ENCODE measurements at regions not wholly inside any gene's neighbourhood (a gene's known extent, or its start where the extent isn't known, plus 50 kb on each side); places are given as distances from the start of the nearest gene placed in this dataset.
"Not testable (repeated sequence)": the region's sequence is repeated elsewhere in the genome, so short reads cannot be mapped to it uniquely, and the experiment has no call there.

DNA sequence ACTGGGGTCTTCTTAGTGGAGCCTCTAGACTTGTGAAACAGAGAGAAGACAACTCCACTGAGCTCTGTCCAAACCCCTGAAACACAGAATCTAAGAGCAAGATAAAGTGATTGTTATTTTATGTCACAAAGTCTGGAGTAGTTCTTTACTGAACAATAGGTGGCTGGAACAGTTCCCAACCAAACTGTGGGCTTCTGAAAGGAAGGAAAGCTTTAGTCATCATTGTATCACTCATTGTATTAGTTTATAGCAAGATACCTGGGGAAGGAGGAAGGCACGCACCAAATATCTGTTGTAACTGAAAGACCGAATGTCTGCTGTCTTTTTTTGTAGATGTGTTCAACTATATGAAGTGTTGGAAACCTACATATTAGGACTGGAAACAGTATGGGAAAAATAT is 284.9 kb upstream of the TBX18 start:
- H3K27me3 ChIP-seq (ENCODE audit: control insufficient read depth in 3 of 3, insufficient read depth in 3 of 3, low read length in 2 of 3), result no peaks in the 10 kb centered on the region
- ATAC-seq (ENCODE audit: insufficient read depth, low FRiP score) (no peak), DNase-seq (no peak)
- H3K27ac ChIP-seq (ENCODE audit: low read depth in 1 of 2, low read length in 1 of 2), result no peak overlapping the region
- no peak overlapping the region for H3K4me3 ChIP-seq
- 79 to 96% methylated on average over 2 of the region's 2 CpGs for WGBS, 2 donors
- no peaks in the 10 kb centered on the region for H3K4me1 ChIP-seq (ENCODE audit: control insufficient read depth in 5 of 5, insufficient read depth in 5 of 5, low read length in 5 of 5)
- no peaks in the 10 kb centered on the region for H3K36me3 ChIP-seq (ENCODE audit: control insufficient read depth in 4 of 4, insufficient read depth in 4 of 4, low read length in 4 of 4)
- TF ChIP-seq CTCF (IDR thresholded peaks at IDR 0.05; ENCODE audit: control extremely low read depth, extremely low read depth), result no peak
- peaks cover 0 to 3% (median 0%) of the 10 kb centered on the region in 4 donors for H3K9me3 ChIP-seq (ENCODE audit: control insufficient read depth in 4 of 4, insufficient read depth in 3 of 4, low read length in 3 of 4)
- H3K9ac ChIP-seq (ENCODE audit: insufficient read depth in 1 of 2, low read length in 2 of 2), result no peak overlapping the region

GRCh38 chr6:85047818-85048217 is 283.4 kb upstream of the TBX18 start:
- WGBS, 2 donors, result 69 to 82% methylated on average over 2 of the region's 2 CpGs
- no peaks in the 10 kb centered on the region for H3K27me3 ChIP-seq (ENCODE audit: control insufficient read depth in 3 of 3, insufficient read depth in 3 of 3, low read length in 2 of 3)
- no peaks in the 10 kb centered on the region for H3K36me3 ChIP-seq (ENCODE audit: control insufficient read depth in 4 of 4, insufficient read depth in 4 of 4, low read length in 4 of 4)
- H3K4me3 ChIP-seq, result no peak overlapping the region
- no peaks in the 10 kb centered on the region for H3K4me1 ChIP-seq (ENCODE audit: control insufficient read depth in 5 of 5, insufficient read depth in 5 of 5, low read length in 5 of 5)
- ATAC-seq (ENCODE audit: insufficient read depth, low FRiP score) (no peak), DNase-seq (no peak)
- H3K9me3 ChIP-seq (ENCODE audit: control insufficient read depth in 4 of 4, insufficient read depth in 3 of 4, low read length in 3 of 4), result peaks cover 0 to 3% (median 0%) of the 10 kb centered on the region in 4 donors
- H3K9ac ChIP-seq (ENCODE audit: insufficient read depth in 1 of 2, low read length in 2 of 2), result no peak overlapping the region
- no peak for TF ChIP-seq CTCF (IDR thresholded peaks at IDR 0.05; ENCODE audit: control extremely low read depth, extremely low read depth)
- no peak overlapping the region for H3K27ac ChIP-seq (ENCODE audit: low read depth in 1 of 2, low read length in 1 of 2)

DNA sequence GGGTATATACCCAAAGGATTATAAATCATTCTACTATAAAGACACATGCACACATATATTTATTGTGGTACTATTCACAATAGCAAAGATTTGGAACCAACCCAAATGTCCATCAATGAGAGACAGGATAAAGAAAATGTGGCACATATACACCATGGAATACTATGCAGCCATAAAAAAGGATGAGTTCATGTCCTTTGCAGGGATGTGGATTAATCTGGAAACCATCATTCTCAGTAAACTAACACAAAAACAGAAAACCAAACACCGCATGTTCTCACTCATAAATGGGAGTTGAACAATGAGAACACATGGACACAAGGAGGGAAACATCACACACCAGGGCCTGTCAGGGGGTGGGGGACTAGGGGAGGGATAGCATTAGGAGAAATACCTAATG is 281.4 kb upstream of the TBX18 start:
- 93 to 100% methylated on average over 1 of the region's 1 CpG for WGBS, 2 donors
- not testable (repeated sequence) for DNase-seq

GRCh38 chr6:85044361-85044760 is 280.0 kb upstream of the TBX18 start:
- DNase-seq, result no peak
- WGBS, 2 donors, result 56 to 69% methylated on average over 2 of the region's 2 CpGs
- ATAC-seq (ENCODE audit: insufficient read depth, low FRiP score), result no peak
- Histone ChIP-seq H3K9ac (ENCODE audit: insufficient read depth in 1 of 2, low read length in 2 of 2) (no peak overlapping the region), H3K27ac (ENCODE audit: low read depth in 1 of 2, low read length in 1 of 2) (no peak overlapping the region), H3K27me3 (ENCODE audit: control insufficient read depth in 3 of 3, insufficient read depth in 3 of 3, low read length in 2 of 3) (no peaks in the 10 kb centered on the region), H3K36me3 (ENCODE audit: control insufficient read depth in 4 of 4, insufficient read depth in 4 of 4, low read length in 4 of 4) (no peaks in the 10 kb centered on the region), H3K4me1 (ENCODE audit: control insufficient read depth in 5 of 5, insufficient read depth in 5 of 5, low read length in 5 of 5) (no peaks in the 10 kb centered on the region), H3K4me3 (no peak overlapping the region), H3K9me3 (ENCODE audit: control insufficient read depth in 4 of 4, insufficient read depth in 3 of 4, low read length in 3 of 4) (peaks cover 0 to 3% (median 0%) of the 10 kb centered on the region in 4 donors)
- no peak for TF ChIP-seq CTCF (IDR thresholded peaks at IDR 0.05; ENCODE audit: control extremely low read depth, extremely low read depth)

More for the DNA sequence above, 281.4 kb upstream of the TBX18 start:
- H3K4me3 ChIP-seq; ATAC-seq (ENCODE audit: insufficient read depth, low FRiP score); H3K9ac ChIP-seq (ENCODE audit: insufficient read depth in 1 of 2, low read length in 2 of 2); H3K27ac ChIP-seq (ENCODE audit: low read depth in 1 of 2, low read length in 1 of 2); H3K36me3 ChIP-seq (ENCODE audit: control insufficient read depth in 4 of 4, insufficient read depth in 4 of 4, low read length in 4 of 4); H3K4me1 ChIP-seq (ENCODE audit: control insufficient read depth in 5 of 5, insufficient read depth in 5 of 5, low read length in 5 of 5); H3K9me3 ChIP-seq (ENCODE audit: control insufficient read depth in 4 of 4, insufficient read depth in 3 of 4, low read length in 3 of 4); H3K27me3 ChIP-seq (ENCODE audit: control insufficient read depth in 3 of 3, insufficient read depth in 3 of 3, low read length in 2 of 3): not testable (repeated sequence)

Data from lung (tissue), 11 donors.